GM18519 (cell line): ENCODE measurements at regions not wholly inside any gene's neighbourhood (a gene's known extent, or its start where the extent isn't known, plus 50 kb on each side); places are given as distances from the start of the nearest gene placed in this dataset.
"Not testable (repeated sequence)": the region's sequence is repeated elsewhere in the genome, so short reads cannot be mapped to it uniquely, and the experiment has no call there.

Source experiments
- ATAC-seq: cut with Tn5 transposase; IDR thresholded peaks from one replicate; pipeline ENCODE4 v1.9.1; 2021; ENCODE audit warnings: mild to moderate bottlenecking, moderate library complexity; ENCODE audit not compliant: unreplicated experiment, low FRiP score

GRCh38 chr7:28328146-28328545, 84.2 kb upstream of the CREB5 start:
- ATAC-seq: no peak

GRCh38 chr7:28328822-28329660, 83.3 kb upstream of the CREB5 start:
- no peak for ATAC-seq

DNA sequence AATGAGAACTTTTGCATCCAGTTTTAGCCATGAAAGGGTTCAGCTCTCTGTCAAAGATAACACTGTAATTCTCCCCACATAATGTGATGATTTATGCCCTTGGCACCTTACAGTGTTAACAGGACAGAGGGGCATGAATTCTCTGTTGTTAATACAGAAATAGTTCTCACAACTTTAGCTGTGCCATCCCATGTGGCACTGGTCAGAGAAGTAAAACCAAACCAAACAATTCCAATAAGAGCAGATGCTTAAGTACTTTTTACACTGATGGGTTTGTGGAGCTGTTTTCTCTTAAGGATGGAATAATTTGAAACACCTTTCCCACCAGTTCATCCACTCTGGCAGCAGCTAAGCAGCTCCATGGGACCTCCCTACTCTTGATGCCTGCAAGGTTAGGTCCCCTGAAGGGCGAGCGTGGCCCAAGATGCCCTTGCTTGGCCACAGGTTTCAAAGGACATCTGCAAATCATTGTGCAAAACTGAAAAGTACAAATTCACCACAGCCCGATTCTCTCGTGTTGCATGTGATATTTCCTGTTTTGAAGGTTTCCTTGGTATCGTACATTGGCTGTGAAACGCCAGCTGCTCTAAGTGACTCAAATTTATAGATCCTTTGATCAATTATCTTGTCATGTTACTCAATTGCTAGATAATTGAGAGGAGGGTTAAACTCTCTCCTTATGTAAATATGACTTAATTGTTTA, 82.5 kb upstream of the CREB5 start:
- no peak for ATAC-seq

DNA sequence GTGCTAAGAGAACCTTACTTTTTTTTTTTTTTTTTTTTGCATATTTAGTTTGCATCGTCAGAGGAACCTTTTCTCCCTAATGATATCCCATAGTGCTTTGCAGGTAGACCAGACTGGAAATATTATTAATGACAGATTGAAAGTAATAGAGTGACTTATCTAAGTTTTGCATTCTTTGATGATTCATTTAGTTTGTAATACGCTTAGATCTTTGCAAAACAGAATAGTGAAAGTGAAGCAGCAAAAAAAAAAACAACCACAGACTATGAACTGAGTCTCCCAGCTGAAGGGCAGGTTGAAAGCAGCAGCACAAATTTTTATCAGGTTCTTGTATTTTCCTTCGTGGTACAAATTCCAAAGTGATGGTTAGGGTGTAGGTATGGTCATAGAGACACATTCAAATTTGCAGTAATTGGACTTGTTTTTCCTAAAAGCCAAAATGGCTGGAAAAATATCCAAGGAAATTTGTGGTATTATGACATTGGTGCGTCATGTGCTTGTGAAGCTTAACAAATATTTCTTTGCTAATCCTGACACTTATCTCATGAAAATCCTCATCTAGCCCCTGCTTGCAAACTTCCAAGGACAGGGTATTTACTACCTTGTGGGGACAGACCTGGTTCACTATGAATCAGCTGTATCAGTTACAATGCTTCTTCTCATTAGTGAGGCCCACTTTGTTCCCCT, 81.8 kb upstream of the CREB5 start:
- ATAC-seq: no peak

DNA sequence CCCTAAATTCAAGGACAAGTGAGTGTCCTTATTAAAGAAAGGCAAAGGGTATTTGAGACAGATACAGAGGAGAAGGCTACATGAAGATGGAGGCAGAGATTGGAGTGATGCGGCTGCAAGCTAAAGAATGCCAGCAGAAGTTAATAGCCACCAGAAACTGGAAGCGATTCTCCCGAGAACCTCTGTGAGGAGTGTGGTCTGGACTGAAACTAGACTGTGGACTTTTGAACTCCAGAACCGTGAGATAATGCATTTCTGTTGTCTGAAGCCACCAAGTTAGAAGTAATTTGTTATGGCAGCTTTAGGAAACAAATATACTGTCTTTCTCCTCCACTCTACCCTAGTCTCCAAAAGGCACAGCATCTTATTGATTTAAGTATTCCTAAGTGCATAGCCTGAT, 80.3 kb upstream of the CREB5 start:
- no peak for ATAC-seq

DNA sequence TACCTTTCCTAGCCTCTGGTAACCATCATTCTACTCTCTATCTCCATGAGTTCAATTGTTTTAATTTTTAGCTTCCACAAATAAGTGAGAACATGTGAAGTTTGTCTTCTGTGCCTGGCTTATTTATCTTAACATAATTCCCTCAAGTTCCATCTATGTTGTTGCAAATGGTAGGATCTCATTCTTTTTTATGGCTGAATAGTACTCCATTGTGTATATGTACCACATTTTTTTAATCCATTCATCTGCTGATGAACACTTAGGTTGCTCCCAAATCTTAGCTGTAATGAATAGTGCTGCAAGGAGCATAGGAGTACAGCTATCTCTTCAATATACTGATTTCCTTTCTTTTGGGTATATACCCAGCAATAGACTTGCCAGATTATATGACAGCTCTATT, 78.8 kb upstream of the CREB5 start:
- ATAC-seq: not testable (repeated sequence)

DNA sequence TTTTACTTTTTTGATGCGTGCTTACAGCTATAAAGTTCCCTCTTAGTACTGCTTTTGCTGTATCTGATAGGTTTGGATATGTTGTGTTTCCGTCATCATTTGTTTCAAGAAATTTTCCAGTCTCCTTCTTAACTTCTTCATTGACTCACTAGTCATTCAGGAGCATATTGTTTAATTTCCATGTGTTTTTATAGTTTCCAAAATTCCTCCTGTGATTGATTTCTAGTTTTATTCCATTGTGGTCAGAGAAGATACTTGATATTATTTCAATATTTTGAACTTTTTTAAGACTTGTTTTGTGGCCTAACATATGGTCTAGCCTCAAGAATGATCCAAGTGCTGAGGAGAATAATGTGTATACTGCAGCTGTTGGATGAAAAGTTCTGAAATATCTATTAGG, 75.5 kb upstream of the CREB5 start:
- no peak for ATAC-seq

GRCh38 chr7:28338041-28338440, 74.3 kb upstream of the CREB5 start:
- no peak for ATAC-seq

GRCh38 chr7:28343462-28343861, 68.9 kb upstream of the CREB5 start:
- ATAC-seq: no peak

DNA sequence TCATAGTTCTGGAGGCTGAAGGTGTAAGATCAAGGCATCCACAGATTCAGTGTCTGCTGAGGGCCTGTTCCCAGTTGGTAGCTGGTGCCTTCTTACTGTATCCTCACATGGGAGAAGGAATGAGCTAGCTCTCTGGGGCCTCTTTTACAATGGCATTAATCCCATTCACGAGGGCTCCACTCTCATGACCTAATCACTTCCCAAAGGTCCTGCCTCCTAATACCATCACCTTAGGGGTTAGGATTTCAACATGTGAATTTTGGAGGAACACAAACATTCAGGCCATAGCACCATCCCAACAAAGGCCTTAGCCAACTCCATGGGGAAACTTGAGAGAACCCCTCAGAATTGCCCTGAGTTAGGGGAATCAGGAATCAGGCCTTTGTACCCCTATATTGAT, 66.1 kb upstream of the CREB5 start:
- no peak for ATAC-seq

DNA sequence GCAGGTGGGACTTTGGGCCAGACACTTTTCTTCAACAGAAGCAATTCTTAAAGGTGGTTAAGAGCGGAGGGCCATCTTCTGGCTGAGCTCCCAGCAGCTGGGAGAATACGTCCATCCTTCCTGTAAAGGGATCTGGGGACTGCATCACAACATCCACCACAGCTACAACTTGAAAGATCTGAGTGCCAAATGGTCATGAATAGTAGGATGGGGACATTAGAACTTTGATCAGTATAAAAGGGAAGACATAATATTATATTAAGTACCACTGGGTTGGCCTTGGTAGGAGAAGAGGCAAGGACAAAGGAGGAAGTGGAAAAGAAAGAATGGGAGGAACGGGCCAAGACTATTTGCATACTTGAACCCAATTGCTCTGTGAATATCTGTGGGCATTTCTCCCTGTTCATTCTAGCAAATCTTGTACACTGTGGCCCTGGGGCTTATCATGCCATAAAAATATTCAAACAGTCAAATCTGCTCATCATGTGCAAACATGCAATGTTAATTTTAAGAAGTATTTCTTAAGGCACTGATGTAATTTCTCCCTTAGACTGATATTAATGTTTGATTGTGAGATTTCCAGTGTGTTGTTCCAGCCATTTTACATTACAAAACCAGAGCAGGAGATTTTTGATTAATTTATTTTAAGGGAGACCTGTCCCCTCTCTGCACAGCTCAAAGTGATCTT, 65.5 kb upstream of the CREB5 start:
- no peak for ATAC-seq

DNA sequence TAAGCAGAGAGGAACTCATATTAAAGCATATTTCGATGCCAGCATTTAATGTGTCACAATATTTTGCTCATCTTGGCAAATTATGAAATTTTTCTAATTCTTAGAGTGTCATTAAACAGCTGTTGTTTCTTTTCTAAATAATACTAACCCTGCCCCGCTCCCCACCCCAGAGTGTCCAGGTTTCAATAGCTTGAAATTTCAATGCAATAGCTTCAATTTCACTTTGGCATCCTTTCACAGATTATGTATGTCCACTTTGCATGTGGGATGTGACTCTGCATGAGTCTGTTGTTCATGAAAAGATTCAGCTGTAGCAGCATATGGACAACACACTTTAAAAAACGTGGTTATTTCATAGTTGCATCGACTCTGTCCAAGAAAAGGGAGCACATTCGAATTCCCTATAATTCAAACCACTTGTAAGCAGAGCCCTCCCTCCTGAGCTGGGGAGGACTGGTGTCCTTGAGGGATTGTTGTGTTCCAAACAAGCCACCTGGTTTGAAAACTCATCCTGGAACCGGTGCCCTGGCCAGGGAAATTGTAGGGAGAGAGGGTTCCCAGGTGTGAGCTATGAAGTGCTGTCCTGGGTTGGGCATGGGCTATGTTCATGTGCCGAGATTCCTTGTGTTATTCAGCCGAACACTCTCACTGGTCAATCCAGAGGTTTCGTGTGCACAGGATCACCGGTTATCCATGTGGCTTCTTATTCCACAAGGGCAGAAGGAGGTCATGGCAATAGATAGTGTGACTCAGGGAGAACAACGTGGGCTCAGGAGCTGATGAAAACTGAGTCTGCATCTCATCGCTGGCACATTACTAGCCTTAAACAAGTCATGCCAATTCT, 64.6 kb upstream of the CREB5 start:
- no peak for ATAC-seq

GRCh38 chr7:28348636-28349035, 63.7 kb upstream of the CREB5 start:
- ATAC-seq: no peak

GRCh38 chr7:28349637-28350036, 62.7 kb upstream of the CREB5 start:
- ATAC-seq: no peak

GRCh38 chr7:28350662-28351061, 61.7 kb upstream of the CREB5 start:
- no peak for ATAC-seq

GRCh38 chr7:28351450-28351849, 60.9 kb upstream of the CREB5 start:
- ATAC-seq: no peak

DNA sequence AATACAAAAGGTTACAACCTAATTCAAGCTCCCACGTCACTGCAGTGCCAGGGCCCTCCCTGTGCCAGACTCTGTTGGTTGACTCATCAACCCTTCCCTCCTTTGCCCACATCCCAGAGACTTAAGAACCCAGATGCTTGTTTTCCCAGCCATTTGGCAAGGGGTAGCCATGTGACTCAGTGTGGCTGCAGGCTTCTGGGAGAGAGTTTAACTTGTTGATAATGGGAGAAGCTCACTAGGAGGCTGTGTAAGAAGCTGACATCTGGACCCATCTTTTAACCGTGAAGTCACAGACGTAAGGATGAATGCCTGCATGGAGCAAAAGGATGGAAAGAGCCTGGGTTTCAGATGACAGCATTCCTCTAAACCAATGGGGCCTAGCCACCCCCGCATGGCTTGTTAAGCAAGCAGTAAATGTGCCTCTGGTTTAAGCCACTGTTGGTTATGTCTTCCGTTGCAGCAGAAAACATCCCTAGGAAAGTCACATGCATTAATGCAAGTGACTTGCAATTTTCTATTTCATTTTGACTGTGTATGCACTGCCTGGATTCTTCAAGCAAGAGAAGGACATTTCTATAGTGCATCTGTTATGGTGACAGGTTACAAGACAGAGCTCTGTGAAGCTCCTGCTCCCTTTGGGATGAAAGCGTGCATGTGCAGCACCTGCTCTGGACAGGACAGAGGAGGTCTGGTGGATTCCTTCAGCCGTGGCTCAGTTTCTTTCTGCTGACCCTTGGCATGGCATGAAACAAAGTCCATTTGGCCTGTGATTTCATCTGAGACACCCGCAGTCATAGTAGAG, 57.5 kb upstream of the CREB5 start:
- no peak for ATAC-seq

GRCh38 chr7:28355635-28356319, 56.5 kb upstream of the CREB5 start:
- no peak for ATAC-seq

GRCh38 chr7:28356619-28357018, 55.7 kb upstream of the CREB5 start:
- ATAC-seq: no peak
